Suprapubic skin (tissue), 4 donors: ENCODE measurements at regions not wholly inside any gene's neighbourhood (a gene's known extent, or its start where the extent isn't known, plus 50 kb on each side); places are given as distances from the start of the nearest gene placed in this dataset.

Experiments used
- DNase-seq, 2 donors: peaks; one replicate each; pipeline ENCODE4 v3.0.0-alpha.2; 2019; ENCODE audit warnings: low spot score in 2 of 2
- H3K27ac ChIP-seq: fragments of 200-600 bp; sonication (generic); one replicate; pipeline ENCODE4 v1.5.1; 2019
- H3K27me3 ChIP-seq: fragments of 200-600 bp; sonication (generic); one replicate; pipeline ENCODE4 v1.5.1; 2019
- H3K36me3 ChIP-seq: fragments of 200-600 bp; sonication (generic); one replicate; pipeline ENCODE4 v1.5.1; 2019
- H3K4me1 ChIP-seq: fragments of 200-600 bp; sonication (generic); one replicate; pipeline ENCODE4 v1.5.1; 2019
- H3K4me3 ChIP-seq: fragments of 200-600 bp; sonication (generic); one replicate; pipeline ENCODE4 v1.5.1; 2019; ENCODE audit warnings: mild to moderate bottlenecking
- H3K9me3 ChIP-seq: fragments of 200-600 bp; sonication (generic); one replicate; pipeline ENCODE4 v1.5.1; 2019
- EP300 ChIP-seq: sonication (generic); formaldehyde crosslinking; IDR thresholded peaks from one replicate; pipeline ENCODE4 v1.6.1; 2017; ENCODE audit warnings: antibody characterized with exemption
- POLR2A ChIP-seq, 2 donors: fragments of 450-650 bp; IDR thresholded peaks; one replicate each; pipeline ENCODE4 v1.6.1; 2017; ENCODE audit warnings: antibody characterized with exemption in 2 of 2, mild to moderate bottlenecking in 2 of 2, moderate library complexity in 2 of 2
- POLR2AphosphoS5 ChIP-seq, 3 donors: sonication (generic); formaldehyde crosslinking; IDR thresholded peaks; one replicate each; pipeline ENCODE4 v1.6.1; 2017; ENCODE audit warnings: antibody characterized with exemption in 3 of 3
- WGBS: methylation state at CpG from one replicate; pipeline ENCODE4 v1.1.5; 2018; 5-methylcytosine and 5-hydroxymethylcytosine counted together
- TF ChIP-seq, protein P1 (sequence below), 2 donors: fragments of 200-600 bp in 1 of 2; fragments of 450-650 bp in 1 of 2; sonication (generic) in 1 of 2; IDR thresholded peaks; one replicate each; pipeline ENCODE4 v1.5.1; 2016 to 2019; ENCODE audit warnings: antibody characterized with exemption in 2 of 2, mild to moderate bottlenecking in 1 of 2, moderate library complexity in 1 of 2

DNA sequence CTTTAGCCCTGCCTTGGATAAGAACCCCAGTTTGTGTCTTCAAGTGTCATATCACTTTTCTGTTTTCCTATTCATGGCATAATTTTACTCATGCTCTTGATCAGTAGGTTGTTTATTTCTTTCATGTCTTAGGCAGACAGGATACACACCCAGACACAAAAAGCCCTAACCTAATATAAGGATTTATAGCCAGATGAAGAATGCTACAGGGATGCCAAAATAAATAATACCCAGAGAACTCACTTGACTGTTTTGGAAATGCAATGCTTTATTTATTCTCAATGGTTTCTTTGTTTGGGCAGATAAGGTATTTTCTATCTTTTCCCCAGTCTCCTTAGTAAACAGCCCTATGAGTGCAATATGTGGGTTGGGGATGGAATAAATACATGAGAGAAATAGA, 424.0 kb upstream of the PDZRN3 start:
- Histone ChIP-seq H3K4me3 (no peak overlapping the region), H3K9me3 (no peaks in the 10 kb centered on the region), H3K36me3 (no peaks in the 10 kb centered on the region), H3K27ac (no peak overlapping the region), H3K27me3 (no peaks in the 10 kb centered on the region), H3K4me1 (no peaks in the 10 kb centered on the region)
- no peak for DNase-seq
- TF ChIP-seq EP300: no peak
- TF ChIP-seq POLR2A (IDR thresholded peaks at IDR 0.05): no peak
- no peak for TF ChIP-seq POLR2AphosphoS5 (IDR thresholded peaks at IDR 0.05)
- TF ChIP-seq, protein P1, sequence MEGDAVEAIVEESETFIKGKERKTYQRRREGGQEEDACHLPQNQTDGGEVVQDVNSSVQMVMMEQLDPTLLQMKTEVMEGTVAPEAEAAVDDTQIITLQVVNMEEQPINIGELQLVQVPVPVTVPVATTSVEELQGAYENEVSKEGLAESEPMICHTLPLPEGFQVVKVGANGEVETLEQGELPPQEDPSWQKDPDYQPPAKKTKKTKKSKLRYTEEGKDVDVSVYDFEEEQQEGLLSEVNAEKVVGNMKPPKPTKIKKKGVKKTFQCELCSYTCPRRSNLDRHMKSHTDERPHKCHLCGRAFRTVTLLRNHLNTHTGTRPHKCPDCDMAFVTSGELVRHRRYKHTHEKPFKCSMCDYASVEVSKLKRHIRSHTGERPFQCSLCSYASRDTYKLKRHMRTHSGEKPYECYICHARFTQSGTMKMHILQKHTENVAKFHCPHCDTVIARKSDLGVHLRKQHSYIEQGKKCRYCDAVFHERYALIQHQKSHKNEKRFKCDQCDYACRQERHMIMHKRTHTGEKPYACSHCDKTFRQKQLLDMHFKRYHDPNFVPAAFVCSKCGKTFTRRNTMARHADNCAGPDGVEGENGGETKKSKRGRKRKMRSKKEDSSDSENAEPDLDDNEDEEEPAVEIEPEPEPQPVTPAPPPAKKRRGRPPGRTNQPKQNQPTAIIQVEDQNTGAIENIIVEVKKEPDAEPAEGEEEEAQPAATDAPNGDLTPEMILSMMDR (IDR thresholded peaks at IDR 0.05): no peak

DNA sequence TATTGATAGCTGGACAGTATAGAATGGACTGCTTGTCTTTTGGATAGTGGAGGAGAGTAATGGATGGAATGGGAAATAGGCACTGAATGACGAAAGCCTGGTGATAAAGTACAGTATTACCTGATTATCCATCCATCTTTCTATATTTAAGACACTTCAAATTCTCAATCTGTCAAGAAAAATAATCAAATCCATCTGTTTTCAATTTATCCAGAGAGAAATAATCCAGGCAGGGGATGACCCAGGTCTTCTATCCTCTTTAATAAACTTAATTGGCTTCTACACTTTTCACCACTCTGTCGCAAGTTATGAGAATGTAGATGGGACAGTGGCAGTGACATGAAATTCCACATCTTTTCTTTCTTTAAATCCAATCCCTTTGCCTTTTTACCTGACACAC, 420.3 kb upstream of the PDZRN3 start:
- 86% methylated on average over 2 of the region's 2 CpGs for WGBS
- no peak overlapping the region for H3K4me3 ChIP-seq
- no peaks in the 10 kb centered on the region for H3K9me3 ChIP-seq
- no peaks in the 10 kb centered on the region for H3K4me1 ChIP-seq
- H3K27ac ChIP-seq: no peak overlapping the region
- DNase-seq: no peak
- no peaks in the 10 kb centered on the region for H3K27me3 ChIP-seq
- TF ChIP-seq EP300: no peak
- TF ChIP-seq POLR2AphosphoS5 (IDR thresholded peaks at IDR 0.05): no peak
- TF ChIP-seq, protein P1 (IDR thresholded peaks at IDR 0.05): no peak
- no peak for TF ChIP-seq POLR2A (IDR thresholded peaks at IDR 0.05)
- H3K36me3 ChIP-seq: no peaks in the 10 kb centered on the region

DNA sequence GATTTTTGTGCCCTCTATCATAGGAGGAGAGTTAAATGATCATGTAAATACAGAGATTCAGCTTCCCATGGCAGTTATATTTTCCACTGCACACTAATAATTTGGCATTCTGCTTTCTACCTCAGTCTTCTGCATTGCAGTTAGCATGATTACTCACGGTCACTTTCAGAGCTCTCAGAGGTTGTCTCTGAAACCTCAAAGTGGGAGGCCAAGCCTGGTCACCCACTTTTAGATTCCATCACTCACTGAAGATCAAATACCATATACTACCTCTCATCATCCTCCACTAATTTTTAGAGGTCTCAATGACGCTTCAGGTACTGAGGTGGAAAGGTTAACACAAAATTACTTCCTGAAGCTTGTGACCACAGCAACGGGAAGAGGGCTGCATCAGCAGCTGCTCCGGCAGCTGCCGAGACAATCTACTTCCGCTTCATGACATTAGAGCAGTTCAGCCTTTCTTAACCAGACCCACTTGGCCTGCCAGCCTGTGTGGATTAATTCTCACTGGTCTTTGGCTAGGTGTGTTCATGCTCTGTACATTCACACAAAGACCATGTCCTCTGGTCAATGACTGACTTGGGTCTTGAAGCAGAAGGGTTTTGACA, 416.4 kb upstream of the PDZRN3 start:
- no peaks in the 10 kb centered on the region for H3K36me3 ChIP-seq
- H3K27ac ChIP-seq: no peak overlapping the region
- H3K4me3 ChIP-seq: no peak overlapping the region
- H3K27me3 ChIP-seq: no peaks in the 10 kb centered on the region
- H3K4me1 ChIP-seq: no peaks in the 10 kb centered on the region
- DNase-seq: no peak
- 59% methylated on average over 6 of the region's 6 CpGs for WGBS
- TF ChIP-seq POLR2AphosphoS5 (IDR thresholded peaks at IDR 0.05): no peak
- TF ChIP-seq EP300: no peak
- TF ChIP-seq POLR2A (IDR thresholded peaks at IDR 0.05): no peak
- TF ChIP-seq, protein P1 (IDR thresholded peaks at IDR 0.05): no peak
- H3K9me3 ChIP-seq: no peaks in the 10 kb centered on the region

DNA sequence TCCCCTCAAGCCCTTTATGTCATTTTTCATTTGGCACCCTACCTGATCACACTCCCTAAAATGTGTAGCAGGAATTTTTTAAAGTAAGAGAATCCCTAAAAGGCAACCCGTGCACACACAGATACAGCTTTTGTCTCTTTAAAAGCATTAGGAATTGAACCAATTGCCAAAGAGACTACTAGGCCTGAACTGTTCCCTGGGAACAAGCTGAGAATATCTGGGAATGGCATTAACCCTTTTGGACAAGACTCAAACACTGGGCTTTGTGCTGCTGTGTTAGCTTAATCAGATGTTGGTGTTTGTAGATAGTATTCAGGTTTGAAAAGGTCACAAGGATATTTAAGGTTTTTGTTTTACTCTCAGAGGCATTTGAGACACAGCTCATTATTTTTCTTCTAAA, 414.4 kb upstream of the PDZRN3 start:
- TF ChIP-seq POLR2A (IDR thresholded peaks at IDR 0.05) (no peak), POLR2AphosphoS5 (IDR thresholded peaks at IDR 0.05) (no peak), EP300 (no peak)
- TF ChIP-seq, protein P1 (IDR thresholded peaks at IDR 0.05): no peak
- Histone ChIP-seq H3K27ac (no peak overlapping the region), H3K36me3 (no peaks in the 10 kb centered on the region), H3K4me1 (no peaks in the 10 kb centered on the region), H3K9me3 (no peaks in the 10 kb centered on the region), H3K27me3 (no peaks in the 10 kb centered on the region), H3K4me3 (no peak overlapping the region)
- 36% methylated on average over 1 of the region's 1 CpG for WGBS
- DNase-seq: no peak

DNA sequence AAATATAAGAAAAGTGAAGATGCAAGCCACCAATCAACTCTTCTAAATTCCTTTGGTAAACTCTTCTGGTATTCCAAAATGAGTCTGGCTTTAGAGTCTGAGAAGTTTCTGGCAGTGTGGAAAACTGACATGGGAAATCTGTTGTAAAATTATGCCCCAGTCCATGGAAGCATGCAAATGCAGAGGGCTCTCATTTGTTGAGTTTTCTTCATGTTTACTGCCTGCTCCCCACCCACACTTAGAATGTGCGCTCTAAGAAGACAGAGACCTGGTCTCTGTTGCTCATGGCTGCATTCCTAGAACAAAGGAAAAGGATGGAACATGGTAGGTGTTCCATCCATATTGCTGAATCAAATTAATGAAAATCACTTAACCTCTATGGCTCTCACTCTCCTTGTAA, 411.8 kb upstream of the PDZRN3 start:
- TF ChIP-seq POLR2AphosphoS5 (IDR thresholded peaks at IDR 0.05) (no peak), POLR2A (IDR thresholded peaks at IDR 0.05) (no peak), EP300 (no peak)
- TF ChIP-seq, protein P1 (IDR thresholded peaks at IDR 0.05): no peak
- Histone ChIP-seq H3K36me3 (no peaks in the 10 kb centered on the region), H3K9me3 (no peaks in the 10 kb centered on the region), H3K4me3 (no peak overlapping the region), H3K27ac (no peak overlapping the region), H3K4me1 (no peaks in the 10 kb centered on the region), H3K27me3 (no peaks in the 10 kb centered on the region)
- DNase-seq: no peak
- 0% methylated on average over 1 of the region's 1 CpG for WGBS
